ENCODE measurements at regions not wholly inside any gene's neighbourhood (a gene's known extent, or its start where the extent isn't known, plus 50 kb on each side); places are given as distances from the start of the nearest gene placed in this dataset.

DNA sequence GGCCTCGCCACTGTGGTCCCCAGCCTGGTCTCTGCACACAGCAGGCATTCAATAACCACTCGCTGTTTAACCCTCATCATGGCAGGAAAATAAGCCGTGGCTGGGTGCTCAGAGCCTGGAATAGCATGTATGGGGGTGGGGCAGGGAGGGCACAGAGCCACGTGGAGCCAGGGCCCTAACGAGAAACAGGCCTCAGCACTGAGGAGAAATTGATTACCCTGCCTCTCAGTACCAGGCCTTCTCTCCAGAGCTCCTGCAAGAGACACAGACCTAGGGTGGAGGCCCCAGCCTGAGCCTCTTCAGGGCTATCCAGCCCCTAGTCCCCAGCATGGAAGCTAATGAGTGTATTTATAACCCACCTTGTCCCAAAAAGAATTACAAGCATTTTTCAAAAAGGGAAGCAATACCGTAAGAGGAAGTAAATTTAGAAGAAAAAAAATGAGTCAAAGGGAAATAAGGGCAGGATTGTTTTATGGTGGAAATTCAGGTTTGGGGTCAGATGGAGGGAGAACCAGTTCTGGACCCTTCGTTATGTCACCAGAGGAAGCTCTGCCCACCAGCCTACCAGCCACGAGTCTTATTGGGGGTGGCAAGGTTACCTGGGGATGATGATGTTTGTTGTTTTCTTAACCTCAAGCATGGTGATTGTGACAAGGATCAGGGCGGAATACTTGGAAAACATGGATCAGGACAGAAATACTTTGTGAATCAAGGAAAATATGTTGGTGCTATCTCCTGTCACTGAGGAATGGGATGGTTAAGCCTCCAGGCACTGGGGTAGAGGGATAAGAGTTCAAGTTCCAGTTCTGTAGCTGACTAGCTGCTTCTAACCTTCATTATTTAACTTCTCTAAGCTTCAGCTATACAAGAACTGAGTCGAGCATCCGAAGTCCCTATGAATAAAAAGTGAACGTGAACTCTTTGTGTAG lies 101.9 kb upstream of the RBPJ start:
- no peak for TF ChIP-seq POLR2A (IDR thresholded peaks at IDR 0.05)
- H3K4me3 ChIP-seq, result no peak overlapping the region
- no peaks in the 10 kb centered on the region for H3K36me3 ChIP-seq
- H3K27me3 ChIP-seq, result no peaks in the 10 kb centered on the region
- WGBS, 2 donors, result 72 to 74% methylated on average over 12 of the region's 12 CpGs
- H3K4me1 ChIP-seq, result peaks cover 0 to 19% (median 0%) of the 10 kb centered on the region in 4 donors
- no peak for DNase-seq (ENCODE audit: low spot score in 2 of 2)
- peak overlapping the region in 2 of 4 donors; percentile 61 to 63 for H3K27ac ChIP-seq
- no peaks in the 10 kb centered on the region for H3K9me3 ChIP-seq

DNA sequence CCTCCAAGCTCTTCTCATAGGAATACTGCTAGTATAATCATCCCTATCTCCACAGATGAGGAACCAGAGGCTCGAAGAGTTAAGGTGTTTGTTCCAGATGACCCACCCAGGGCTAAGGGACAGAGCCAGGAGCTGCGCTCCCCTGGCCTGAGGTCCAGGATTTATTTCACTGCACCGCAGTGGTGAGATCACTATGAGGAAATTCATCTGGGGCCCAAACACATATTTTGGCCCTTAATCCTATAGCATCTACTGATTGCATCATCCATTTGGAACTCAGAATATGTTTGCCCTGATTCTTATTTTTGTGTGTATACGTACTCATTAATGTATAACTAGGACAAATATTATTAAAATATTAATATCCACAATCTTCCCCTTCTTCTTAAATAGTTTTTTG lies 100.1 kb upstream of the RBPJ start:
- Histone ChIP-seq H3K27me3 (no peaks in the 10 kb centered on the region), H3K4me3 (no peak overlapping the region), H3K4me1 (peaks cover 0 to 19% (median 0%) of the 10 kb centered on the region in 4 donors), H3K27ac (no peak overlapping the region), H3K36me3 (no peaks in the 10 kb centered on the region), H3K9me3 (no peaks in the 10 kb centered on the region)
- TF ChIP-seq EP300 (IDR thresholded peaks at IDR 0.05) (no peak), POLR2A (IDR thresholded peaks at IDR 0.05) (no peak)
- TF ChIP-seq, protein P1, sequence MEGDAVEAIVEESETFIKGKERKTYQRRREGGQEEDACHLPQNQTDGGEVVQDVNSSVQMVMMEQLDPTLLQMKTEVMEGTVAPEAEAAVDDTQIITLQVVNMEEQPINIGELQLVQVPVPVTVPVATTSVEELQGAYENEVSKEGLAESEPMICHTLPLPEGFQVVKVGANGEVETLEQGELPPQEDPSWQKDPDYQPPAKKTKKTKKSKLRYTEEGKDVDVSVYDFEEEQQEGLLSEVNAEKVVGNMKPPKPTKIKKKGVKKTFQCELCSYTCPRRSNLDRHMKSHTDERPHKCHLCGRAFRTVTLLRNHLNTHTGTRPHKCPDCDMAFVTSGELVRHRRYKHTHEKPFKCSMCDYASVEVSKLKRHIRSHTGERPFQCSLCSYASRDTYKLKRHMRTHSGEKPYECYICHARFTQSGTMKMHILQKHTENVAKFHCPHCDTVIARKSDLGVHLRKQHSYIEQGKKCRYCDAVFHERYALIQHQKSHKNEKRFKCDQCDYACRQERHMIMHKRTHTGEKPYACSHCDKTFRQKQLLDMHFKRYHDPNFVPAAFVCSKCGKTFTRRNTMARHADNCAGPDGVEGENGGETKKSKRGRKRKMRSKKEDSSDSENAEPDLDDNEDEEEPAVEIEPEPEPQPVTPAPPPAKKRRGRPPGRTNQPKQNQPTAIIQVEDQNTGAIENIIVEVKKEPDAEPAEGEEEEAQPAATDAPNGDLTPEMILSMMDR (IDR thresholded peaks at IDR 0.05), result no peak
- 64 to 67% methylated on average over 4 of the region's 4 CpGs for WGBS, 2 donors
- DNase-seq (ENCODE audit: low spot score in 2 of 2), result no peak

DNA sequence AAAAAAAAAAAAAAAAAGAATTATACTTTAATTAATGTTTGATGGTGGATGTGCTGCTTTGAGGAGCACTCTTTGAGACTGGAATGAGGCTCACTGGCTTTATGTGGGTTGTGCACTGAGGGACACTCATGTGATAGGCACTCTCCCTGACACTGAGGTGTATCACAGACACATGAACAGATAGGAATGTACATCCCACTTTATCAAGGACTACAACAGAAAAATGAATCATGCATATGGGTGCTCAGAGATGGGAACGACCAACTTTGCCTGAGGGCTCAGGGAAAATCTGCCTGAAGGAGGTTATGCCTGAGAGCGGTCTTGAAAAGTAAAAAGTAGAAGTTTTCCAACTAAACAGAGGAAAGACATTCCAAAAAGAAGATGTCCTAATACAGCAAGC lies 97.7 kb upstream of the RBPJ start:
- 96% methylated on average over 2 of the region's 2 CpGs for WGBS, 2 donors
- Histone ChIP-seq H3K36me3 (no peaks in the 10 kb centered on the region), H3K4me3 (no peak overlapping the region), H3K27ac (no peak overlapping the region), H3K27me3 (no peaks in the 10 kb centered on the region), H3K4me1 (peaks cover 0 to 7% (median 0%) of the 10 kb centered on the region in 4 donors), H3K9me3 (no peaks in the 10 kb centered on the region)
- no peak for DNase-seq (ENCODE audit: low spot score in 2 of 2)
- TF ChIP-seq, protein P1 (IDR thresholded peaks at IDR 0.05), result no peak
- no peak for TF ChIP-seq EP300 (IDR thresholded peaks at IDR 0.05)
- TF ChIP-seq POLR2A (IDR thresholded peaks at IDR 0.05), result no peak

DNA sequence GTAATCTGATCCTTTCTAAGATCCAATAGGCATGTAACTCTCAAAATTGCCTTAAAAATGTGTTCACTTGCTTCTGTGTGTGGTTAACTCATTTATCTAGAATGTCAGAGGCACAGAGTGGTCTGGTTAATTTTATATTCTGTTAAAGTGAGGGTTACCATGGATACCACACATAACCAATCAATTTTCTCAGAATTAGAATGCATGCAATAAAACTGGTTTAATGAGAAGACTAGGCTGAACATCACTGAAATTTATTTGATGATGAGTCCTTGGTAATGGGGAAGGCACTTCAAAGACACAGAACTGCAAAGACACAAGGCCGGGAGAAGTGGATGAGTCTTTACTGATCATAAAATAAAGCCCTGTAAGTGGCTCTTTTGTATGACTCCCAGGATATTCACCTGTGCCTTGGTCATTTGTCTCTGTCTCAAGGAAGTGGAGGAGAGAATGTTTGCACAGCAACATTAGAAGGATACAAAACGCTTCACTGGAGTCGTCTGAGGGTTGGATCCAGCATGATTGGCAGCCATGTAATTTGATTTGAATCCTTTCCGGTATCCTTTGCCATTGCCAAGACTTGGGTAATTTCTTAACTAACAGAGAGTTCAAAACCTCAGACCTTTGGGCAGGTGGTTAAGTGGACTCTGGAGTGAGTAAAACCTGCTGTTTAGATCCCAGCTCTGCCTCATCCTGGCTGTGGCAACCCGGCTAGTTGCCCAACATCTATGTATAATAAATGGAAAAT lies 94.0 kb upstream of the RBPJ start:
- no peak for DNase-seq (ENCODE audit: low spot score in 2 of 2)
- Histone ChIP-seq H3K27ac (no peak overlapping the region), H3K9me3 (no peaks in the 10 kb centered on the region), H3K27me3 (no peaks in the 10 kb centered on the region), H3K36me3 (no peaks in the 10 kb centered on the region), H3K4me3 (no peak overlapping the region), H3K4me1 (no peaks in the 10 kb centered on the region)
- TF ChIP-seq POLR2A (IDR thresholded peaks at IDR 0.05) (no peak), EP300 (IDR thresholded peaks at IDR 0.05) (no peak)
- TF ChIP-seq, protein P1 (IDR thresholded peaks at IDR 0.05), result no peak
- WGBS, 2 donors, result 76 to 83% methylated on average over 5 of the region's 5 CpGs

DNA sequence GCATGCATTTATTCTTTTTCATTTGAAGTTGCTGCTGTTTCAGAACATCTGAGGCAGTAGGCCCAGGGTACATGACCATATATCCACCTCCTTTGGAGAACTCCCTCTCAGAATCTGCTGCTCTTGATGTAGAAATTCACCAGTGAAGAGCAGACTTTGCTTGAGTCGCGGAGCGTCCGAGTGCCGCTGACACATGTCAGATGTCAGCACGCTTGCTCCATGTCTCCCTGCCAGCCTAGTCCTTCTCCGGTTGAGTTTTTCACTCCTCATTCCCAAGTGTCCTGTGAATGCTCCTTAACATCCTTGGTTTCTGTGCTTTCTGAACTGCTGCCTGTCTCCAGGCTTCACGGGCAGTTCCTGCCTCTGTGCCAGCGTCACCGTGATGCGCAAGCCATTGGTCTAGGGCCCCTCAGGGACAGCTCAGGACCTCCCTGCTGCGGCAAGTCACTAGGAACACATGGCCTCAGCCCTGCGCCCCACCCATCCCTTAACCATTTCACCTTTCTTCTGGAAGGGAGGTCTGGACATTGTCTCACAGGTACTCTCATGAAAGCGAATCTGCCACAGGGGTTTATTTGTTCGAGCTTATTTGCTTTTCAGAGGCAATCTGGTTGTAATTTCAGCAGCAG lies 93.1 kb upstream of the RBPJ start:
- Histone ChIP-seq H3K36me3 (no peaks in the 10 kb centered on the region), H3K27ac (no peak overlapping the region), H3K4me3 (no peak overlapping the region), H3K4me1 (no peaks in the 10 kb centered on the region), H3K27me3 (no peaks in the 10 kb centered on the region), H3K9me3 (no peaks in the 10 kb centered on the region)
- TF ChIP-seq, protein P1 (IDR thresholded peaks at IDR 0.05), result no peak
- TF ChIP-seq POLR2A (IDR thresholded peaks at IDR 0.05), result no peak
- TF ChIP-seq EP300 (IDR thresholded peaks at IDR 0.05), result no peak
- DNase-seq (ENCODE audit: low spot score in 2 of 2), result no peak
- 87 to 89% methylated on average over 15 of the region's 15 CpGs for WGBS, 2 donors

Measured in tibial nerve (tissue), 4 donors.